A549 (cell line): ENCODE measurements at regions not wholly inside any gene's neighbourhood (a gene's known extent, or its start where the extent isn't known, plus 50 kb on each side); places are given as distances from the start of the nearest gene placed in this dataset.

Source experiments
- ATAC-seq, 2 experiments: fragments of 200-7000 bp in 1 of 2; fragments of >200 bp in 1 of 2; cut with Nextera tagmentation in 1 of 2; cut with Tn5 transposase in 1 of 2; 3 replicates each; pipeline versions ENCODE4 v1.8.0 to v1.9.1; 2018 to 2020; ENCODE audit warnings: mild to moderate bottlenecking in 1 of 2, moderate library complexity in 1 of 2
- CTCF ChIA-PET: fragments of 300-600 bp; sonication (Branson Sonifier 250); formaldehyde crosslinking; extraction: SDS; loops from one replicate; lab custom pipeline; 2021; ENCODE audit warnings: antibody characterized with exemption, inconsistent platforms; lab: Yijun Ruan, JAX
- POLR2A ChIA-PET: fragments of 350-600 bp; formaldehyde crosslinking; extraction: SDS; loops from one replicate; lab custom pipeline; 2021; ENCODE audit warnings: antibody characterized with exemption, inconsistent platforms; lab: Yijun Ruan, JAX
- DNase-seq, 2 experiments: peaks; one replicate each; pipeline versions ENCODE4 v3.0.0 to v3.0.0-alpha.2; 2011 to 2016; ENCODE audit warnings: low read depth in 1 of 2, low spot score in 1 of 2
- FAIRE-seq: peaks from 2 replicates; lab custom pipeline; 2011; peaks lifted over from hg19 to GRCh38; lab: Jason Lieb, UNC
- H3K27ac ChIP-seq, 2 experiments: fragments of >200 bp; sonication (Bioruptor Twin); formaldehyde crosslinking; 3 replicates each; pipeline ENCODE4 v1.5.1; 2016 to 2017
- H3K4me1 ChIP-seq: fragments of >200 bp; sonication (Bioruptor Twin); formaldehyde crosslinking; 3 replicates; pipeline ENCODE4 v1.6.1; 2016
- H3K4me2 ChIP-seq: fragments of >200 bp; sonication (Bioruptor Twin); formaldehyde crosslinking; 3 replicates; pipeline ENCODE4 v1.6.1; 2016
- H3K4me3 ChIP-seq: fragments of >200 bp; sonication (Bioruptor Twin); formaldehyde crosslinking; 3 replicates; pipeline ENCODE4 v1.5.1; 2016
- H3K9me3 ChIP-seq: fragments of >200 bp; sonication (Bioruptor Twin); formaldehyde crosslinking; 3 replicates; pipeline ENCODE4 v1.6.1; 2016
- BHLHE40 ChIP-seq: IDR thresholded peaks from 2 replicates; pipeline ENCODE4 v1.6.1; 2012; ENCODE audit warnings: low read depth, low read length, inconsistent platforms
- CBX8 ChIP-seq: fragments of 200-600 bp; sonication (generic); IDR thresholded peaks from 2 replicates; pipeline ENCODE4 v1.6.1; 2016
- CEBPB ChIP-seq, 2 experiments: fragments of >200 bp in 1 of 2; sonication (Bioruptor Twin) in 1 of 2; formaldehyde crosslinking in 1 of 2; IDR thresholded peaks; 2 replicates each; pipeline ENCODE4 v1.6.1; 2012 to 2016
- CHD4 ChIP-seq: fragments of 200-600 bp; sonication (generic); IDR thresholded peaks from 2 replicates; pipeline ENCODE4 v1.6.1; 2016; ENCODE audit warnings: antibody characterized with exemption, mild to moderate bottlenecking, borderline replicate concordance
- EHMT2 ChIP-seq: fragments of 200-600 bp; sonication (generic); IDR thresholded peaks from 2 replicates; pipeline ENCODE4 v1.6.1; 2016; ENCODE audit warnings: antibody characterized with exemption, low read depth, mild to moderate bottlenecking, moderate library complexity
- ELK1 ChIP-seq: fragments of 150-350 bp; IDR thresholded peaks from 2 replicates; pipeline ENCODE4 v1.6.1; 2014; ENCODE audit warnings: low read depth, mild to moderate bottlenecking, low read length
- FOSL2 ChIP-seq, 2 experiments: fragments of 450-650 bp in 1 of 2; fragments of >200 bp in 1 of 2; sonication (Bioruptor Twin) in 1 of 2; formaldehyde crosslinking; IDR thresholded peaks; 2 replicates each; pipeline versions ENCODE4 v1.5.0 to v1.6.1; 2016 to 2020; ENCODE audit warnings: mild to moderate bottlenecking in 1 of 2, moderate library complexity in 1 of 2
- FOXS1 ChIP-seq: fragments of 250-450 bp; sonication (Bioruptor Pico); IDR thresholded peaks from 2 replicates; pipeline ENCODE4 v1.5.0; 2020; ENCODE audit warnings: mild to moderate bottlenecking, moderate library complexity
- HDAC2 ChIP-seq: fragments of 200-600 bp; sonication (generic); IDR thresholded peaks from 2 replicates; pipeline ENCODE4 v1.6.1; 2016
- HOXB5 ChIP-seq: fragments of 250-450 bp; sonication (Bioruptor Pico); IDR thresholded peaks from 2 replicates; pipeline ENCODE4 v1.5.0; 2020; ENCODE audit warnings: mild to moderate bottlenecking, moderate library complexity
- JUN ChIP-seq, 2 experiments: fragments of >200 bp; sonication (Bioruptor Twin); formaldehyde crosslinking; IDR thresholded peaks; 2 replicates in 1 of 2; 3 replicates in 1 of 2; pipeline ENCODE4 v1.6.1; 2016 to 2017
- KDM1A ChIP-seq: fragments of 200-600 bp; sonication (generic); IDR thresholded peaks from 2 replicates; pipeline ENCODE4 v1.6.1; 2016; ENCODE audit warnings: low read depth, mild to moderate bottlenecking
- MAFK ChIP-seq: fragments of 450-650 bp; IDR thresholded peaks from 2 replicates; pipeline ENCODE4 v1.6.1; 2014; ENCODE audit not compliant: partially characterized antibody
- MAX ChIP-seq: IDR thresholded peaks from 2 replicates; pipeline ENCODE4 v1.6.1; 2012
- MAZ ChIP-seq: fragments of 150-350 bp; IDR thresholded peaks from 2 replicates; pipeline ENCODE4 v1.6.1; 2014; ENCODE audit warnings: antibody characterized with exemption, low read depth, low read length, borderline replicate concordance
- NPAS2 ChIP-seq: fragments of 250-450 bp; sonication (Bioruptor Pico); IDR thresholded peaks from 2 replicates; pipeline ENCODE4 v1.8.0; 2022; ENCODE audit warnings: mild to moderate bottlenecking, moderate library complexity, borderline replicate concordance
- RAD21 ChIP-seq, 2 experiments: fragments of >200 bp in 1 of 2; sonication (Bioruptor Twin) in 1 of 2; formaldehyde crosslinking in 1 of 2; IDR thresholded peaks in 1 of 2; conservative IDR thresholded peaks in 1 of 2; 2 replicates in 1 of 2; 3 replicates in 1 of 2; pipeline ENCODE4 v1.6.1; 2012 to 2018; ENCODE audit warnings: inconsistent platforms in 1 of 2
- RCOR1 ChIP-seq: fragments of 150-350 bp; IDR thresholded peaks from 2 replicates; pipeline ENCODE4 v1.6.1; 2014; ENCODE audit warnings: antibody characterized with exemption, low read length, low read depth
- REST ChIP-seq: fragments of 200-600 bp; sonication (generic); IDR thresholded peaks from 2 replicates; pipeline ENCODE4 v1.6.1; 2016; ENCODE audit warnings: antibody characterized with exemption, mild to moderate bottlenecking, moderate library complexity
- RNF2 ChIP-seq: fragments of 200-600 bp; sonication (generic); IDR thresholded peaks from 2 replicates; pipeline ENCODE4 v1.6.1; 2016; ENCODE audit warnings: low read depth, mild to moderate bottlenecking, antibody characterized with exemption, moderate library complexity, borderline replicate concordance
- ZNF302 ChIP-seq: fragments of 250-450 bp; sonication (Bioruptor Pico); IDR thresholded peaks from 2 replicates; pipeline ENCODE4 v1.9.0; 2021; ENCODE audit warnings: inconsistent platforms, mild to moderate bottlenecking, moderate library complexity
- WGBS: methylation state at CpG from one replicate; pipeline ENCODE4 v1.1.6; 2017; ENCODE audit errors: missing lambda C conversion rate; 5-methylcytosine and 5-hydroxymethylcytosine counted together

- TF ChIP-seq ELK1 (no peak), BHLHE40 (no peak), FOXS1 (CRISPR knock-in tag) (no peak)
These were observed 182.7 kb downstream of the SMC2 start (continued) for GRCh38 chr9:104276709-104277245.

GRCh38 chr9:104278929-104279496 lies 184.9 kb downstream of the SMC2 start:
- DNase-seq, result no peak
- TF ChIP-seq EHMT2 (no peak), REST (no peak), MAZ (no peak), ELK1 (no peak), JUN (IDR thresholded peaks at IDR 0.05) (no peak), RAD21 (conservative IDR thresholded peaks at IDR 0.05 in 1 of 2, IDR thresholded peaks at IDR 0.05 in 1 of 2) (no peak), RNF2 (no peak), CHD4 (no peak), HDAC2 (no peak), FOSL2 (IDR thresholded peaks at IDR 0.05) (no peak), FOSL2 (CRISPR knock-in tag; IDR thresholded peaks at IDR 0.05) (no peak), CBX8 (no peak), ZNF302 (CRISPR knock-in tag) (no peak), NPAS2 (CRISPR knock-in tag) (no peak), HOXB5 (no peak), MAFK (no peak), FOXS1 (CRISPR knock-in tag) (no peak), MAX (no peak), RCOR1 (no peak), KDM1A (no peak), CEBPB (IDR thresholded peaks at IDR 0.05) (no peak)
- TF ChIP-seq, all 56 proteins: peak for 0
- Histone ChIP-seq H3K4me1 (no peaks in the 10 kb centered on the region), H3K4me3 (no peak overlapping the region), H3K4me2 (no peak overlapping the region), H3K9me3 (no peaks in the 10 kb centered on the region), H3K27ac (no peak overlapping the region)
- CTCF ChIA-PET, result no interaction called here
- 57% methylated on average over 2 of the region's 2 CpGs for WGBS
- FAIRE-seq (no peak), ATAC-seq (no peak)
- POLR2A ChIA-PET, result no interaction called here
